ENCODE measurements at regions not wholly inside any gene's neighbourhood (a gene's known extent, or its start where the extent isn't known, plus 50 kb on each side); places are given as distances from the start of the nearest gene placed in this dataset.

DNA sequence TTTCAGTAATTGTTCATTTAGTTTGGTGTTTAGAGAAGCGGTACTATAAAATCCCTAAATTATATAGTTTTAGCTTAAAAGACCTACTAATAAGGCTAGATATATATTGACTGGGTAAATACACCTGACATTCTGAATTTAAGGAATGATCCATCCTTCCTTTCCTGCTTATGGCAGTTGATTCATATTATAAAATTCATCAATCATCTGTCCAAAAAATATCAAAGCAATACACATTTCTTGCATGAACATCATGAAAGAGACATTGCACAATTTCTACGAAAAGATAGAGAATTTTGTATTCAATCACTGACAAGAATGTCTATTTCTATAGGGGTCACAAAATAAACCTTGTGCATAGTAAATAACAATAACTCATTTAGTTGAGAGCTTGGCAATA is 514.9 kb downstream of the SLITRK6 start:
- no peaks in the 10 kb centered on the region for H3K4me1 ChIP-seq (ENCODE audit: control insufficient read depth, insufficient read depth, low read length, poor library complexity, severe bottlenecking)
- no peak overlapping the region for H3K4me3 ChIP-seq (ENCODE audit: insufficient read depth, low read depth, low read length, poor library complexity, severe bottlenecking)
- no peak overlapping the region for H3K27ac ChIP-seq (ENCODE audit: insufficient read depth, low read length, poor library complexity, severe bottlenecking)
- H3K27me3 ChIP-seq (replicated peaks; ENCODE audit: control insufficient read depth, insufficient read depth, low read length, poor library complexity, severe bottlenecking) = no peaks in the 10 kb centered on the region
- H3K36me3 ChIP-seq (ENCODE audit: control insufficient read depth, insufficient read depth, low read length) = no peaks in the 10 kb centered on the region
- no peak for DNase-seq
- H3K9me3 ChIP-seq (ENCODE audit: control insufficient read depth, low read length) = no peaks in the 10 kb centered on the region

DNA sequence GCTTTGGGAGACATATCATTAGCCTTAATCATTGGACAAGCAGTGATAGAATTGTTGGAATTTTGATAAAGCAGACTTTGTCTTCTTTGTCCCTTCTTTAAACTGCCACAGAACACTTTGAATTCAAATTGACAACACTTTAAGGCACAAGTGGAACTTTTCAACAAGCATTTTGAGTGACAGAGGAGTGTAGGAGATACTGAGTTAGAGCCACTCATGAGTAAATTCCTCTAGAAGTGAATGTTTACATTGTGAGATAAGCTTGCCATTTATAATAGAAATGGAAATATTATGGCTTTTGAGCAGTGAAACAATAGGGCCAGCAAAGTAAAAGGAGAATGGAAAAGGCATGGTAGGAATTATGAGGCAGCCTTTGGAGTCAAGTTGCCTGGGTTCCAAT is 515.8 kb downstream of the SLITRK6 start:
- Histone ChIP-seq H3K4me1 (ENCODE audit: control insufficient read depth, insufficient read depth, low read length, poor library complexity, severe bottlenecking) (no peaks in the 10 kb centered on the region), H3K27ac (ENCODE audit: insufficient read depth, low read length, poor library complexity, severe bottlenecking) (no peak overlapping the region), H3K9me3 (ENCODE audit: control insufficient read depth, low read length) (no peaks in the 10 kb centered on the region), H3K4me3 (ENCODE audit: insufficient read depth, low read depth, low read length, poor library complexity, severe bottlenecking) (no peak overlapping the region), H3K27me3 (replicated peaks; ENCODE audit: control insufficient read depth, insufficient read depth, low read length, poor library complexity, severe bottlenecking) (no peaks in the 10 kb centered on the region), H3K36me3 (ENCODE audit: control insufficient read depth, insufficient read depth, low read length) (no peaks in the 10 kb centered on the region)
- DNase-seq = no peak

DNA sequence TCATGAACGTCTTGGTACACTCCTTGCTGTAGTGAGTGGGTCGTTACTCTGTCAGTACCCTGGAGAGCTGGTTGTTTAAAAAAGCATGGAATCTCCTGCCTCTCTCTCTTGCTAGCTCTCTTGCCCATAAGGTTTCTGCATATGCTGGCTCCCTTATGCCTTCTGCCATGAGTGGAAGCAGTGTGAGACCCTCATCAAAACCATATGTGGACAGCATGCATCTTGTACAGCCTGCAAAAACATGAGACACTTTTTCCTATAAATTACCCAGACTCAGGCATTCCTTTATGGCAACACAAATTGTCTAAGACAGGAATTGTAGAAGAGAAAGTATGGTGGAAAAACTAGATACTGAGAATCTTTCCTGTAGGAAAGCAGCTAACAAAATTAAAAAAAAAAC is 516.3 kb downstream of the SLITRK6 start:
- H3K9me3 ChIP-seq (ENCODE audit: control insufficient read depth, low read length) = no peaks in the 10 kb centered on the region
- no peaks in the 10 kb centered on the region for H3K36me3 ChIP-seq (ENCODE audit: control insufficient read depth, insufficient read depth, low read length)
- DNase-seq = no peak
- no peaks in the 10 kb centered on the region for H3K4me1 ChIP-seq (ENCODE audit: control insufficient read depth, insufficient read depth, low read length, poor library complexity, severe bottlenecking)
- H3K27me3 ChIP-seq (replicated peaks; ENCODE audit: control insufficient read depth, insufficient read depth, low read length, poor library complexity, severe bottlenecking) = no peaks in the 10 kb centered on the region
- H3K4me3 ChIP-seq (ENCODE audit: insufficient read depth, low read depth, low read length, poor library complexity, severe bottlenecking) = no peak overlapping the region
- no peak overlapping the region for H3K27ac ChIP-seq (ENCODE audit: insufficient read depth, low read length, poor library complexity, severe bottlenecking)

DNA sequence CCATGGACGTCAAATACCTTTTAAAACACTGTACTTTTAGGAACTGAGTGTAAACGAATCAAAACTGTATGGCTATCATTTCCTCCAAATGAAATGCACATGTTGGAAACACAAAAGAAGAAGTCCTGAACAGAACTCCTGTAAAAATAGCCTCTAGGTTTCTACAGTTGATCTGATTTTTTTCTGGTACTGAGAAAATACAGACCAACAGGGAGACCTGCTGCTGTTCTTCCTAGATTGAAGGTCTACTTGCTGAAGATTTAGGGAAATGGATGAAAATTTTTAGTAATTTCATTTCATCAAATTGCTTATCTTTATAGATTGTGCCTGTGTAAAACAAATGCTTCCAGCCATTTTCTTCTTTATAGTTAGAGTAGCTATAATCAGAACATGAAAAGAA is 520.4 kb downstream of the SLITRK6 start:
- H3K4me1 ChIP-seq (ENCODE audit: control insufficient read depth, insufficient read depth, low read length, poor library complexity, severe bottlenecking) = no peaks in the 10 kb centered on the region
- H3K36me3 ChIP-seq (ENCODE audit: control insufficient read depth, insufficient read depth, low read length) = no peaks in the 10 kb centered on the region
- DNase-seq = no peak
- no peak overlapping the region for H3K4me3 ChIP-seq (ENCODE audit: insufficient read depth, low read depth, low read length, poor library complexity, severe bottlenecking)
- H3K9me3 ChIP-seq (ENCODE audit: control insufficient read depth, low read length) = no peaks in the 10 kb centered on the region
- no peaks in the 10 kb centered on the region for H3K27me3 ChIP-seq (replicated peaks; ENCODE audit: control insufficient read depth, insufficient read depth, low read length, poor library complexity, severe bottlenecking)
- H3K27ac ChIP-seq (ENCODE audit: insufficient read depth, low read length, poor library complexity, severe bottlenecking) = no peak overlapping the region

DNA sequence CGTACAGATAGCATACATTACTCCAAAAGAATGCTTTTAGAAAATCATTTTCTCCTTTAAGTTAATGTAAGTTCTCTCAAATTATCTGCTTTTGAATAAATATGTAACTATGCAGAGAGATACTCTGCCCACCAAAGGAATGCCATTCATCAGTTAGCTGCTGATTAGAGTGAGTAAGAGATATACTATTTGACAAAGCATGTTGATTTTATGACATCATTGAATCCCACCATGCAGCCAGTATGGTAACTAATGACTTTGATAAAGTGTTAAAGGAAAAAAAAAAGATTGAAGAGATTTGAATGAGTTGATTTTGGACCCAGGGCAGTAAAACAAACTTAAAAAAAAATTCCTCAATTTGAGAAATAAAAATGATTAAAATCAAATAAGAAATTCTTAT is 521.5 kb downstream of the SLITRK6 start:
- Histone ChIP-seq H3K4me3 (ENCODE audit: insufficient read depth, low read depth, low read length, poor library complexity, severe bottlenecking) (no peak overlapping the region), H3K27ac (ENCODE audit: insufficient read depth, low read length, poor library complexity, severe bottlenecking) (no peak overlapping the region), H3K9me3 (ENCODE audit: control insufficient read depth, low read length) (no peaks in the 10 kb centered on the region), H3K36me3 (ENCODE audit: control insufficient read depth, insufficient read depth, low read length) (no peaks in the 10 kb centered on the region), H3K4me1 (ENCODE audit: control insufficient read depth, insufficient read depth, low read length, poor library complexity, severe bottlenecking) (no peaks in the 10 kb centered on the region), H3K27me3 (replicated peaks; ENCODE audit: control insufficient read depth, insufficient read depth, low read length, poor library complexity, severe bottlenecking) (no peaks in the 10 kb centered on the region)
- DNase-seq = no peak

DNA sequence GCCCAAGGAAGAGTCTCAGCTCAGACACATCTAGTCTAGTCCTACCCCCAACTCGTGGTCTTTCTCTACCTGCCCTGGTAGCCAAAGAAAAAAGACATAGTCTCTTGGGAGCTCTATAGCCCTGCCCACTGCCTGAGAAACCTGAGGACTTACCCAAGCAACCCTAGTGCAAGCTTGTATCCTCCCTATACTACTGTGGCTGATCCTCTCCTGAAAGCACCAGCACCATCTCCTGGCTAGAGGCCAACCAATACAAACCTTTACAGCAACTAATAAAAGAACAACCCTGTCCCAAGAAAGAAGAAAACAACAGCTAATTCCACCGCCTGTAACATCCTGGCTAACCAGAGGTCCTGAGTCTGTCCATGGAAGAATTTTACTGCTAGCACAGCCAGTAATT is 532.4 kb downstream of the SLITRK6 start:
- Histone ChIP-seq H3K27me3 (replicated peaks; ENCODE audit: control insufficient read depth, insufficient read depth, low read length, poor library complexity, severe bottlenecking) (no peaks in the 10 kb centered on the region), H3K36me3 (ENCODE audit: control insufficient read depth, insufficient read depth, low read length) (no peaks in the 10 kb centered on the region), H3K4me1 (ENCODE audit: control insufficient read depth, insufficient read depth, low read length, poor library complexity, severe bottlenecking) (no peaks in the 10 kb centered on the region), H3K4me3 (ENCODE audit: insufficient read depth, low read depth, low read length, poor library complexity, severe bottlenecking) (no peak overlapping the region), H3K9me3 (ENCODE audit: control insufficient read depth, low read length) (no peaks in the 10 kb centered on the region), H3K27ac (ENCODE audit: insufficient read depth, low read length, poor library complexity, severe bottlenecking) (no peak overlapping the region)
- DNase-seq = no peak

DNA sequence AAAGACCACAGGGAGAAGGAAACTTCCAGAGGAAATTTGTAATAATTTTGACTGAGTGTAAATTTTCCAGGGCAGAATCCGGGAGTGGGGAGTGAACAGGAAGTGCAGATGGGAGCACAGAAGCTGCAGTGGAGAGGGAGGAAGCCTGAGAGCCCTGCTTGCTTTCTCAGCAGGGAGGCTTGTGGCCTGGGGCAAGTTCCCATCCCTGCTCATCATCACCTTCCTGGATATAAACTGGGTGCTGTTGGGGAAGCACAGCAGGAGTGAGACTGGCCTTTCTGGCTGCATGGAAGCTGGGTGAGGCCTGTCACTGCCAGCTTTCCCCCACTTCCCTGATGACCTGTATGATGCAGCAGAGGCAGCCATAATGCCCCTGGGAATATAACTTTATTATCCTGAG is 532.9 kb downstream of the SLITRK6 start:
- Histone ChIP-seq H3K4me3 (ENCODE audit: insufficient read depth, low read depth, low read length, poor library complexity, severe bottlenecking) (no peak overlapping the region), H3K27ac (ENCODE audit: insufficient read depth, low read length, poor library complexity, severe bottlenecking) (no peak overlapping the region)
- no peak for DNase-seq

DNA sequence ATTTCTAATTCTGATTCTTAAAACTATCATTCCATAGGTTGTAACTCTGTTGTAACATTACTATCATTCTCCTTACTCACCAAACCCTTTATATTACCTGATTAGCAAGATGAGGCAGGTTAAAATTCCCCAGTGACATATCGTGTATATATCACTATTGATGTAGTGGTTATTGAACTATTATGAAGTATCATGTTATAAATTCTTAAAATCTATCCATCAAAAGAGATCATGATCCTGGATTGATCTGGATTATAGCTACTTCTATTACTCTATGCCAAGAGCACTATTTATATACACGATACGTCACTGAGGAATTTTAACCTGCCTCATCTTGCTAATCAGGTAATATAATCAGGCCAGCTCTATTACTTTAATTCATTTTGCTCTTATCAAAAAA is 533.9 kb downstream of the SLITRK6 start:
- Histone ChIP-seq H3K27ac (ENCODE audit: insufficient read depth, low read length, poor library complexity, severe bottlenecking) (no peak overlapping the region), H3K4me3 (ENCODE audit: insufficient read depth, low read depth, low read length, poor library complexity, severe bottlenecking) (no peak overlapping the region), H3K36me3 (ENCODE audit: control insufficient read depth, insufficient read depth, low read length) (no peaks in the 10 kb centered on the region), H3K27me3 (replicated peaks; ENCODE audit: control insufficient read depth, insufficient read depth, low read length, poor library complexity, severe bottlenecking) (no peaks in the 10 kb centered on the region), H3K4me1 (ENCODE audit: control insufficient read depth, insufficient read depth, low read length, poor library complexity, severe bottlenecking) (no peaks in the 10 kb centered on the region), H3K9me3 (ENCODE audit: control insufficient read depth, low read length) (no peaks in the 10 kb centered on the region)
- DNase-seq = no peak

More for the DNA sequence above, 532.9 kb downstream of the SLITRK6 start:
- Histone ChIP-seq H3K4me1 (ENCODE audit: control insufficient read depth, insufficient read depth, low read length, poor library complexity, severe bottlenecking) (no peaks in the 10 kb centered on the region), H3K9me3 (ENCODE audit: control insufficient read depth, low read length) (no peaks in the 10 kb centered on the region), H3K27me3 (replicated peaks; ENCODE audit: control insufficient read depth, insufficient read depth, low read length, poor library complexity, severe bottlenecking) (no peaks in the 10 kb centered on the region), H3K36me3 (ENCODE audit: control insufficient read depth, insufficient read depth, low read length) (no peaks in the 10 kb centered on the region)

DNA sequence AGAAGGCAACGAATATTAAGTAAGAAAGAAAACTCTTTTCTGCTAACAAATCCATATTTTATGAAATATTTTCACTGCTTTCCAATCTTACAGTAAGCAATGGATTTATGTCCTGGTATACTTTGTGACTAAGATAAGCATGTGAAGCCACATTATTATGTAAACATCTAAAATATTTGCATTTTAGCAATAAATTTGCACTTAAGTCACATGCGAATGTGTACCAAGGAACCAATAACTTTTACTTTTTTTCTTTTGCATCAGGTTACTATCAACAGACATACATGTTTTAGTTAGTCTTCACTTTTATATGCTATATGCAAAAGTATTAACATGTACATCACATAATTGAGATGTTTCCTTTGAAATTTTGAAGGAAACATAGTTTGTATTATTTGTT is 536.7 kb downstream of the SLITRK6 start:
- Histone ChIP-seq H3K27ac (ENCODE audit: insufficient read depth, low read length, poor library complexity, severe bottlenecking) (no peak overlapping the region), H3K4me1 (ENCODE audit: control insufficient read depth, insufficient read depth, low read length, poor library complexity, severe bottlenecking) (no peaks in the 10 kb centered on the region), H3K4me3 (ENCODE audit: insufficient read depth, low read depth, low read length, poor library complexity, severe bottlenecking) (no peak overlapping the region), H3K9me3 (ENCODE audit: control insufficient read depth, low read length) (no peaks in the 10 kb centered on the region), H3K27me3 (replicated peaks; ENCODE audit: control insufficient read depth, insufficient read depth, low read length, poor library complexity, severe bottlenecking) (no peaks in the 10 kb centered on the region), H3K36me3 (ENCODE audit: control insufficient read depth, insufficient read depth, low read length) (no peaks in the 10 kb centered on the region)
- no peak for DNase-seq

DNA sequence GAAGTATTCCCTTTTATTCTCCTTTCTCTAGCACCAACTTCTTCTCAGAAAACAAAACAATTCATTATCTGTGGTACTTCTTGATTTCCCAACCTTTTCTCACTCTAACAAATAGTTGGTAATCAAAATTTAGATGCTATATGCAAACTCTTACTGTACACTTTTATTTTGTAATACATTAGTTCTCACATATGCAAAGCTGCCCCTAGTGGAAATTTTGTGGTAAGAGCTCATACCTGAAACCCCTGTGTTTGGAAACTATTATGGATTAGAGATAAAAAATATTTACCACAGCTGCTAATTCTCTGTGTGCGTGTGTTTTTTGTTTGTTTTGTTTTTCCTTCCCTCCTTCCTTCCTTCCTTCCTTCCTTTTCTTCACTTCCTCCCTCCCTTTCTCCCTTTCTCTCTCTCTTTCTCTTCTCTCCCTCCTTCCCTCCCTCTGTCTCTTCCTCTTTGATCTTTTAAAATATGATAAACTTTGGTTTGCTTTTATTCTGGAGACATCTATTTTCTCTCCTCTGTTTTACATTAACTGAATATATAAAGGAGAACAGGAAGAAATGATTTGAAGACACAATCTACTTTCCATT is 537.4 kb downstream of the SLITRK6 start:
- no peak overlapping the region for H3K4me3 ChIP-seq (ENCODE audit: insufficient read depth, low read depth, low read length, poor library complexity, severe bottlenecking)
- no peaks in the 10 kb centered on the region for H3K36me3 ChIP-seq (ENCODE audit: control insufficient read depth, insufficient read depth, low read length)
- no peak for DNase-seq
- H3K9me3 ChIP-seq (ENCODE audit: control insufficient read depth, low read length) = no peaks in the 10 kb centered on the region
- H3K4me1 ChIP-seq (ENCODE audit: control insufficient read depth, insufficient read depth, low read length, poor library complexity, severe bottlenecking) = no peaks in the 10 kb centered on the region
- H3K27me3 ChIP-seq (replicated peaks; ENCODE audit: control insufficient read depth, insufficient read depth, low read length, poor library complexity, severe bottlenecking) = no peaks in the 10 kb centered on the region
- no peak overlapping the region for H3K27ac ChIP-seq (ENCODE audit: insufficient read depth, low read length, poor library complexity, severe bottlenecking)

DNA sequence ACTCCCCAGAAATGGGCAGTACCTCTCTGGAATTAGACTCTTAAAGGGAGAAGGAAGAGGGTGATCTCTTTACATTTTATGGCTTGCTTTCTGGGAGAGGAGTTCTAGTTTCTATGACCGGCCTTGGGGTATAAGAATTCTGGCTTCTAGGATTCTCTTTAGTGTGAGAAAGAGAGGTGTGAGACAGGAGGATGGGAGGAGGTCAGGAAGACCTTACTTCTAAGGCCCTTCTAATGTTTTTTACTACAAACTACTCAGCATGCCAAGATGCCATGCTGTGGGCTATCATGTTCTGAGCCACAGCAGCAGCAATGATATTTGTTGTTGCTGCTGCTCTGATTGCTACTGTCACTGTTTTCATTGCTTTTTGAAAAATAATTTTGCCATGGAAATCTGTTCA is 538.3 kb downstream of the SLITRK6 start:
- Histone ChIP-seq H3K27ac (ENCODE audit: insufficient read depth, low read length, poor library complexity, severe bottlenecking) (no peak overlapping the region), H3K4me3 (ENCODE audit: insufficient read depth, low read depth, low read length, poor library complexity, severe bottlenecking) (no peak overlapping the region), H3K4me1 (ENCODE audit: control insufficient read depth, insufficient read depth, low read length, poor library complexity, severe bottlenecking) (no peaks in the 10 kb centered on the region), H3K27me3 (replicated peaks; ENCODE audit: control insufficient read depth, insufficient read depth, low read length, poor library complexity, severe bottlenecking) (no peaks in the 10 kb centered on the region), H3K36me3 (ENCODE audit: control insufficient read depth, insufficient read depth, low read length) (no peaks in the 10 kb centered on the region), H3K9me3 (ENCODE audit: control insufficient read depth, low read length) (peaks cover 3% of the 10 kb centered on the region)
- DNase-seq = no peak
